Lung (tissue), 11 donors: ENCODE measurements at regions not wholly inside any gene's neighbourhood (a gene's known extent, or its start where the extent isn't known, plus 50 kb on each side); places are given as distances from the start of the nearest gene placed in this dataset.

ENCODE experiments used
- ATAC-seq: fragments of 200-7000 bp; cut with Tn5 transposase; one replicate; pipeline ENCODE4 v1.9.1; 2020; ENCODE audit warnings: moderate number of reproducible peaks; ENCODE audit not compliant: insufficient read depth, low FRiP score
- DNase-seq, 3 donors: peaks; one replicate each; pipeline ENCODE4 v3.0.0-alpha.2; 2013 to 2017
- H3K27ac ChIP-seq, 2 donors: one replicate each; pipeline ENCODE4 v1.5.1; 2013; ENCODE audit warnings: mild to moderate bottlenecking in 2 of 2, moderate library complexity in 2 of 2, control low read depth in 1 of 2, inconsistent platforms in 1 of 2, low read depth in 1 of 2, low read length in 1 of 2
- H3K27me3 ChIP-seq, 3 donors: one replicate each; pipeline ENCODE4 v1.5.1; 2013; ENCODE audit warnings: low read length in 2 of 3; ENCODE audit not compliant: control insufficient read depth in 3 of 3, insufficient read depth in 3 of 3
- H3K36me3 ChIP-seq, 4 donors: one replicate each; pipeline ENCODE4 v1.5.1; 2013; ENCODE audit warnings: low read length in 4 of 4, mild to moderate bottlenecking in 1 of 4, moderate library complexity in 1 of 4; ENCODE audit not compliant: control insufficient read depth in 4 of 4, insufficient read depth in 4 of 4
- H3K4me1 ChIP-seq, 5 donors: one replicate each; pipeline ENCODE4 v1.5.1; 2013; ENCODE audit warnings: low read length in 5 of 5, mild to moderate bottlenecking in 2 of 5, moderate library complexity in 1 of 5; ENCODE audit not compliant: control insufficient read depth in 5 of 5, insufficient read depth in 5 of 5
- H3K4me3 ChIP-seq: one replicate; pipeline ENCODE4 v1.5.1; 2013; ENCODE audit warnings: mild to moderate bottlenecking, control low read depth, moderate library complexity
- H3K9ac ChIP-seq, 2 donors: one replicate each; pipeline ENCODE4 v1.5.1; 2013; ENCODE audit warnings: low read length in 2 of 2, control low read depth in 1 of 2; ENCODE audit not compliant: insufficient read depth in 1 of 2
- H3K9me3 ChIP-seq, 4 donors: one replicate each; pipeline ENCODE4 v1.5.1; 2013; ENCODE audit warnings: low read length in 3 of 4, mild to moderate bottlenecking in 1 of 4, moderate library complexity in 1 of 4; ENCODE audit not compliant: control insufficient read depth in 4 of 4, insufficient read depth in 3 of 4
- CTCF ChIP-seq: IDR thresholded peaks from 2 replicates; pipeline ENCODE4 v1.5.1; 2012; ENCODE audit warnings: mild to moderate bottlenecking; ENCODE audit errors: control extremely low read depth, extremely low read depth
- WGBS, 2 donors: extraction: QIAGEN DNeasy Blood & Tissue Kit; methylation state at CpG; one replicate each; pipeline ENCODE4 v1.1.7; 2013; 5-methylcytosine and 5-hydroxymethylcytosine counted together
- donor health status: control.
- donor health status: control.
- donor health status: Bipolar disorder and iron deficiency.
- donor health status: healthy.
- donor health status: DM: yes; HTN: yes; CAD: no.

GRCh38 chr20:11204926-11205768 is 531.3 kb upstream of the JAG1 start:
- Histone ChIP-seq H3K9ac (no peak overlapping the region), H3K36me3 (no peaks in the 10 kb centered on the region), H3K4me3 (no peak overlapping the region), H3K27ac (peak overlapping the region in 1 of 2 donors; percentile 30), H3K27me3 (no peaks in the 10 kb centered on the region), H3K4me1 (peaks cover 0 to 9% (median 0%) of the 10 kb centered on the region in 5 donors), H3K9me3 (no peaks in the 10 kb centered on the region)
- TF ChIP-seq CTCF, result peak; percentile 61
- 23 to 26% methylated on average over 4 of the region's 4 CpGs for WGBS, 2 donors
- peak; percentile 59 to 76 (median 67) for DNase-seq
- peak; percentile 90 for ATAC-seq

GRCh38 chr20:11205769-11206362 is 532.1 kb upstream of the JAG1 start:
- no peak for DNase-seq
- 60 to 67% methylated on average over 4 of the region's 4 CpGs for WGBS, 2 donors
- Histone ChIP-seq H3K9me3 (no peaks in the 10 kb centered on the region), H3K4me3 (no peak overlapping the region), H3K4me1 (peaks cover 0 to 9% (median 0%) of the 10 kb centered on the region in 5 donors), H3K36me3 (no peaks in the 10 kb centered on the region), H3K27ac (no peak overlapping the region), H3K9ac (no peak overlapping the region), H3K27me3 (no peaks in the 10 kb centered on the region)
- no peak for ATAC-seq
- TF ChIP-seq CTCF, result no peak

GRCh38 chr20:11207749-11208502 is 534.1 kb upstream of the JAG1 start:
- H3K4me1 ChIP-seq, result peaks cover 0 to 9% (median 0%) of the 10 kb centered on the region in 5 donors
- WGBS, 2 donors, result 89 to 90% methylated on average over 10 of the region's 10 CpGs
- ATAC-seq (no peak), DNase-seq (no peak)
- H3K36me3 ChIP-seq, result no peaks in the 10 kb centered on the region
- H3K4me3 ChIP-seq, result no peak overlapping the region
- no peaks in the 10 kb centered on the region for H3K9me3 ChIP-seq
- no peaks in the 10 kb centered on the region for H3K27me3 ChIP-seq
- H3K27ac ChIP-seq, result no peak overlapping the region
- no peak overlapping the region for H3K9ac ChIP-seq
- TF ChIP-seq CTCF, result no peak
